ENCODE measurements at regions not wholly inside any gene's neighbourhood (a gene's known extent, or its start where the extent isn't known, plus 50 kb on each side); places are given as distances from the start of the nearest gene placed in this dataset.
"Not testable (repeated sequence)": the region's sequence is repeated elsewhere in the genome, so short reads cannot be mapped to it uniquely, and the experiment has no call there.

GRCh38 chr3:75422101-75422945, 241.8 kb upstream of the FRG2C start:
- 4% methylated on average over 4 of the region's 18 CpGs for WGBS (ENCODE audit: insufficient coverage)
- H3K36me3 ChIP-seq (ENCODE audit: control insufficient read depth, insufficient read depth, low read length), result peaks cover 10% of the 10 kb centered on the region
- DNase-seq, result peak; percentile 80
- not testable (repeated sequence) for H3K9me3 ChIP-seq (replicated peaks; ENCODE audit: control insufficient read depth, low read depth, low read length); H3K27me3 ChIP-seq (ENCODE audit: control insufficient read depth, insufficient read depth, low read length); H3K4me3 ChIP-seq (ENCODE audit: low read length)
- peaks cover 14% of the 10 kb centered on the region for H3K4me1 ChIP-seq (ENCODE audit: control insufficient read depth, insufficient read depth, low read length)
- H3K27ac ChIP-seq (ENCODE audit: low read length), result peak overlapping the region; percentile 83

- DNase-seq; H3K4me3 ChIP-seq (ENCODE audit: low read length); H3K27me3 ChIP-seq (ENCODE audit: control insufficient read depth, insufficient read depth, low read length); H3K9me3 ChIP-seq (replicated peaks; ENCODE audit: control insufficient read depth, low read depth, low read length); H3K27ac ChIP-seq (ENCODE audit: low read length): not testable (repeated sequence)
- H3K36me3 ChIP-seq (ENCODE audit: control insufficient read depth, insufficient read depth, low read length), result peaks cover 10% of the 10 kb centered on the region
- peaks cover 18% of the 10 kb centered on the region for H3K4me1 ChIP-seq (ENCODE audit: control insufficient read depth, insufficient read depth, low read length)
- WGBS (ENCODE audit: insufficient coverage), result 100% methylated on average over 1 of the region's 11 CpGs
These were observed 238.7 kb upstream of the FRG2C start for GRCh38 chr3:75425379-75425778.

- not testable (repeated sequence) for H3K4me3 ChIP-seq (ENCODE audit: low read length); DNase-seq; H3K27me3 ChIP-seq (ENCODE audit: control insufficient read depth, insufficient read depth, low read length); H3K9me3 ChIP-seq (replicated peaks; ENCODE audit: control insufficient read depth, low read depth, low read length); H3K27ac ChIP-seq (ENCODE audit: low read length)
- H3K36me3 ChIP-seq (ENCODE audit: control insufficient read depth, insufficient read depth, low read length), result peaks cover 10% of the 10 kb centered on the region
- WGBS (ENCODE audit: insufficient coverage), result no CpG with 5 or more reads among the region's 9 CpGs
- H3K4me1 ChIP-seq (ENCODE audit: control insufficient read depth, insufficient read depth, low read length), result peaks cover 12% of the 10 kb centered on the region
These were observed 236.6 kb upstream of the FRG2C start for GRCh38 chr3:75427486-75427885.

- Histone ChIP-seq H3K36me3 (ENCODE audit: control insufficient read depth, insufficient read depth, low read length) (peaks cover 10% of the 10 kb centered on the region), H3K4me1 (ENCODE audit: control insufficient read depth, insufficient read depth, low read length) (peaks cover 11% of the 10 kb centered on the region)
- not testable (repeated sequence) for H3K27ac ChIP-seq (ENCODE audit: low read length); H3K9me3 ChIP-seq (replicated peaks; ENCODE audit: control insufficient read depth, low read depth, low read length); H3K4me3 ChIP-seq (ENCODE audit: low read length); H3K27me3 ChIP-seq (ENCODE audit: control insufficient read depth, insufficient read depth, low read length); DNase-seq
- WGBS (ENCODE audit: insufficient coverage), result 100% methylated on average over 1 of the region's 5 CpGs
These were observed 236.2 kb upstream of the FRG2C start for GRCh38 chr3:75427906-75428305.

- H3K36me3 ChIP-seq (ENCODE audit: control insufficient read depth, insufficient read depth, low read length), result peaks cover 10% of the 10 kb centered on the region
- H3K27me3 ChIP-seq (ENCODE audit: control insufficient read depth, insufficient read depth, low read length); H3K4me1 ChIP-seq (ENCODE audit: control insufficient read depth, insufficient read depth, low read length); H3K4me3 ChIP-seq (ENCODE audit: low read length); H3K9me3 ChIP-seq (replicated peaks; ENCODE audit: control insufficient read depth, low read depth, low read length): not testable (repeated sequence)
- DNase-seq, result peak; percentile 80
- WGBS (ENCODE audit: insufficient coverage), result 30% methylated on average over 2 of the region's 9 CpGs
- peak overlapping the region; percentile 15 for H3K27ac ChIP-seq (ENCODE audit: low read length)
These were observed 234.4 kb upstream of the FRG2C start for GRCh38 chr3:75429561-75430220.

GRCh38 chr3:75430406-75430805, 233.7 kb upstream of the FRG2C start:
- WGBS (ENCODE audit: insufficient coverage), result 60% methylated on average over 3 of the region's 7 CpGs
- not testable (repeated sequence) for DNase-seq

GRCh38 chr3:75431120-75431519, 233.0 kb upstream of the FRG2C start:
- DNase-seq; H3K4me1 ChIP-seq (ENCODE audit: control insufficient read depth, insufficient read depth, low read length); H3K4me3 ChIP-seq (ENCODE audit: low read length); H3K27me3 ChIP-seq (ENCODE audit: control insufficient read depth, insufficient read depth, low read length); H3K36me3 ChIP-seq (ENCODE audit: control insufficient read depth, insufficient read depth, low read length); H3K27ac ChIP-seq (ENCODE audit: low read length); H3K9me3 ChIP-seq (replicated peaks; ENCODE audit: control insufficient read depth, low read depth, low read length): not testable (repeated sequence)
- 33% methylated on average over 2 of the region's 6 CpGs for WGBS (ENCODE audit: insufficient coverage)

More at GRCh38 chr3:75430406-75430805, 233.7 kb upstream of the FRG2C start:
- not testable (repeated sequence) for H3K27ac ChIP-seq (ENCODE audit: low read length); H3K36me3 ChIP-seq (ENCODE audit: control insufficient read depth, insufficient read depth, low read length); H3K4me1 ChIP-seq (ENCODE audit: control insufficient read depth, insufficient read depth, low read length); H3K27me3 ChIP-seq (ENCODE audit: control insufficient read depth, insufficient read depth, low read length); H3K9me3 ChIP-seq (replicated peaks; ENCODE audit: control insufficient read depth, low read depth, low read length); H3K4me3 ChIP-seq (ENCODE audit: low read length)

GRCh38 chr3:75432466-75432865, 231.7 kb upstream of the FRG2C start:
- WGBS (ENCODE audit: insufficient coverage), result no CpG with 5 or more reads among the region's 5 CpGs
- H3K4me3 ChIP-seq (ENCODE audit: low read length); H3K27ac ChIP-seq (ENCODE audit: low read length): not testable (repeated sequence)

GRCh38 chr3:75432885-75433284, 231.2 kb upstream of the FRG2C start:
- H3K36me3 ChIP-seq (ENCODE audit: control insufficient read depth, insufficient read depth, low read length); H3K27me3 ChIP-seq (ENCODE audit: control insufficient read depth, insufficient read depth, low read length); H3K4me3 ChIP-seq (ENCODE audit: low read length); H3K27ac ChIP-seq (ENCODE audit: low read length); H3K9me3 ChIP-seq (replicated peaks; ENCODE audit: control insufficient read depth, low read depth, low read length): not testable (repeated sequence)
- 60% methylated on average over 1 of the region's 8 CpGs for WGBS (ENCODE audit: insufficient coverage)
- peak; percentile 35 for DNase-seq
- H3K4me1 ChIP-seq (ENCODE audit: control insufficient read depth, insufficient read depth, low read length), result peaks cover 11% of the 10 kb centered on the region

More at GRCh38 chr3:75432466-75432865, 231.7 kb upstream of the FRG2C start:
- not testable (repeated sequence) for H3K36me3 ChIP-seq (ENCODE audit: control insufficient read depth, insufficient read depth, low read length); H3K27me3 ChIP-seq (ENCODE audit: control insufficient read depth, insufficient read depth, low read length); H3K9me3 ChIP-seq (replicated peaks; ENCODE audit: control insufficient read depth, low read depth, low read length); DNase-seq
- H3K4me1 ChIP-seq (ENCODE audit: control insufficient read depth, insufficient read depth, low read length), result peaks cover 11% of the 10 kb centered on the region

- H3K9me3 ChIP-seq (replicated peaks; ENCODE audit: control insufficient read depth, low read depth, low read length); H3K4me3 ChIP-seq (ENCODE audit: low read length); H3K27ac ChIP-seq (ENCODE audit: low read length); H3K27me3 ChIP-seq (ENCODE audit: control insufficient read depth, insufficient read depth, low read length); DNase-seq; H3K36me3 ChIP-seq (ENCODE audit: control insufficient read depth, insufficient read depth, low read length): not testable (repeated sequence)
- WGBS (ENCODE audit: insufficient coverage), result no CpG with 5 or more reads among the region's 3 CpGs
- peaks cover 11% of the 10 kb centered on the region for H3K4me1 ChIP-seq (ENCODE audit: control insufficient read depth, insufficient read depth, low read length)
These were observed 230.8 kb upstream of the FRG2C start for GRCh38 chr3:75433295-75433694.
